ENCODE measurements at regions not wholly inside any gene's neighbourhood (a gene's known extent, or its start where the extent isn't known, plus 50 kb on each side); places are given as distances from the start of the nearest gene placed in this dataset.

GRCh38 chr6:145490068-145490467 is 245.3 kb downstream of the EPM2A start:
- no peak overlapping the region for H2BK120ac ChIP-seq (ENCODE audit: low read depth, low read length, poor library complexity, severe bottlenecking)
- H2BK12ac ChIP-seq (ENCODE audit: insufficient read length, low read depth, low read length): no peak overlapping the region
- no peak overlapping the region for H3K14ac ChIP-seq (ENCODE audit: insufficient read depth, low read length)
- no peak overlapping the region for H3K56ac ChIP-seq (ENCODE audit: insufficient read length, low read depth, low read length)
- TF ChIP-seq CTCF (conservative IDR thresholded peaks at IDR 0.05): no peak
- no peaks in the 10 kb centered on the region for H3K27me3 ChIP-seq (ENCODE audit: insufficient read depth, low read length)
- no peak for DNase-seq
- no CpG with 5 or more reads among the region's 3 CpGs for WGBS (ENCODE audit: extremely low coverage, insufficient read length, low lambda C conversion rate)
- H3K4me3 Mint-ChIP-seq: no peak overlapping the region
- H3K27ac Mint-ChIP-seq: no peak overlapping the region
- no peak overlapping the region for H3K4me2 ChIP-seq (ENCODE audit: insufficient read depth, insufficient read length, low read length)
- no peak overlapping the region for H4K8ac ChIP-seq (replicated peaks; ENCODE audit: insufficient read length, low read depth, low read length)
- no peaks in the 10 kb centered on the region for H3K4me1 ChIP-seq (ENCODE audit: insufficient read depth, low read length)
- H2AFZ ChIP-seq (ENCODE audit: low read length): no peak overlapping the region
- no peak overlapping the region for H3T11ph ChIP-seq (ENCODE audit: low read length)
- no peak overlapping the region for H3K9ac ChIP-seq (ENCODE audit: extremely low read depth, insufficient read length, low read length)
- H3K4me1 Mint-ChIP-seq: peaks cover 7 to 8% of the 10 kb centered on the region in 2 experiments
- H3K18ac ChIP-seq (ENCODE audit: insufficient read length, low read depth, low read length): no peak overlapping the region
- H3K4ac ChIP-seq (ENCODE audit: low read depth, low read length): no peak overlapping the region
- H3K27me3 Mint-ChIP-seq (ENCODE audit: low read depth): peaks cover 1% of the 10 kb centered on the region; the same call in 1 of the 2 replicates
- no peaks in the 10 kb centered on the region for H3K9me3 ChIP-seq (ENCODE audit: control insufficient read depth, low read depth, low read length)
- no peak overlapping the region for H2BK5ac ChIP-seq (ENCODE audit: insufficient read length, low read length)
- H3K79me2 ChIP-seq (ENCODE audit: insufficient read depth, low read length): no peaks in the 10 kb centered on the region
- H3K23me2 ChIP-seq (ENCODE audit: insufficient read length, low read depth, low read length, poor library complexity, severe bottlenecking): no peaks in the 10 kb centered on the region
- no peak overlapping the region for H4K5ac ChIP-seq (ENCODE audit: insufficient read length, low read depth, low read length)
- no peaks in the 10 kb centered on the region for H4K20me1 ChIP-seq (ENCODE audit: control insufficient read depth, insufficient read depth, insufficient read length)
- H3K27ac ChIP-seq (ENCODE audit: insufficient read length, low read depth, low read length): no peak overlapping the region
- H4K91ac ChIP-seq (ENCODE audit: insufficient read length, low read depth, low read length): no peak overlapping the region
- no peak overlapping the region for H2AK5ac ChIP-seq (ENCODE audit: insufficient read length, low read length)
- no peak overlapping the region for H3K23ac ChIP-seq (ENCODE audit: insufficient read length, low read depth, low read length)
- no peaks in the 10 kb centered on the region for H3K36me3 Mint-ChIP-seq (ENCODE audit: insufficient read depth in 1 of 3, low read depth in 3 of 3)
- no peaks in the 10 kb centered on the region for H3K79me1 ChIP-seq (ENCODE audit: insufficient read depth, low read depth, low read length, poor library complexity, severe bottlenecking)
- H2BK15ac ChIP-seq (ENCODE audit: low read depth, low read length): no peak overlapping the region
- peaks cover under 1% of the 10 kb centered on the region in 2 experiments; a peak in 3 of 5 replicates for H3K9me3 Mint-ChIP-seq
- no peak overlapping the region for H2BK20ac ChIP-seq (ENCODE audit: low read depth, low read length, poor library complexity, severe bottlenecking)

Measured in H9 (cell line).